LoVo (cell line): ENCODE measurements at regions not wholly inside any gene's neighbourhood (a gene's known extent, or its start where the extent isn't known, plus 50 kb on each side); places are given as distances from the start of the nearest gene placed in this dataset.

Source experiments
- DNase-seq: peaks from one replicate; pipeline ENCODE4 v3.0.0-alpha.2; 2016; ENCODE audit warnings: low spot score

GRCh38 chr4:155552180-155552579 lies 114.5 kb upstream of the GUCY1A1 start:
- DNase-seq = no peak

- no peak for DNase-seq
Measured at GRCh38 chr4:155548173-155548572, 118.5 kb upstream of the GUCY1A1 start.

- DNase-seq = no peak
Measured at GRCh38 chr4:155546451-155546850, 120.2 kb upstream of the GUCY1A1 start.

- no peak for DNase-seq
Measured at GRCh38 chr4:155545456-155545855, 121.2 kb upstream of the GUCY1A1 start.

GRCh38 chr4:155544547-155544946 lies 122.1 kb upstream of the GUCY1A1 start:
- no peak for DNase-seq

GRCh38 chr4:155543126-155543765 lies 123.4 kb upstream of the GUCY1A1 start:
- no peak for DNase-seq

GRCh38 chr4:155542415-155542814 lies 124.2 kb upstream of the GUCY1A1 start:
- DNase-seq = no peak

GRCh38 chr4:155541716-155542115 lies 124.9 kb upstream of the GUCY1A1 start:
- no peak for DNase-seq

GRCh38 chr4:155540698-155541097 lies 126.0 kb upstream of the GUCY1A1 start:
- no peak for DNase-seq

GRCh38 chr4:155539746-155540145 lies 126.9 kb upstream of the GUCY1A1 start:
- DNase-seq = no peak

- no peak for DNase-seq
Measured at GRCh38 chr4:155535802-155536454, 130.7 kb upstream of the GUCY1A1 start.

- DNase-seq = no peak
Measured at GRCh38 chr4:155532373-155533085, 134.1 kb upstream of the GUCY1A1 start.

- no peak for DNase-seq
Measured at GRCh38 chr4:155530857-155531256, 135.8 kb upstream of the GUCY1A1 start.

- no peak for DNase-seq
Measured at GRCh38 chr4:155530290-155530689, 136.4 kb upstream of the GUCY1A1 start.

GRCh38 chr4:155529716-155530115 lies 136.9 kb upstream of the GUCY1A1 start:
- DNase-seq = no peak

GRCh38 chr4:155529272-155529671 lies 137.4 kb upstream of the GUCY1A1 start:
- no peak for DNase-seq

- no peak for DNase-seq
Measured at GRCh38 chr4:155526452-155527169, 140.0 kb upstream of the GUCY1A1 start.

- no peak for DNase-seq
Measured at GRCh38 chr4:155524926-155525455, 141.7 kb upstream of the GUCY1A1 start.

GRCh38 chr4:155523358-155523757 lies 143.3 kb upstream of the GUCY1A1 start:
- DNase-seq = no peak

- no peak for DNase-seq
Measured at GRCh38 chr4:155522201-155522600, 144.4 kb upstream of the GUCY1A1 start.

GRCh38 chr4:155521382-155521781 lies 144.6 kb upstream of the MAP9 start:
- no peak for DNase-seq

GRCh38 chr4:155515444-155516075 lies 138.8 kb upstream of the MAP9 start:
- DNase-seq = no peak
